ENCODE measurements at regions not wholly inside any gene's neighbourhood (a gene's known extent, or its start where the extent isn't known, plus 50 kb on each side); places are given as distances from the start of the nearest gene placed in this dataset.
A peak's percentile ranks its signal among the peaks of the same experiment; 100 is the strongest.

GRCh38 chr3:161913786-161914389 is 417.3 kb downstream of the OTOL1 start (continued):
- TF ChIP-seq ATF3 (CRISPR knock-in tag; IDR thresholded peaks at IDR 0.05) (peak; percentile 54; the same call in 1 of the 2 replicates), ETV5 (CRISPR knock-in tag; IDR thresholded peaks at IDR 0.05; ENCODE audit: borderline replicate concordance) (peak; percentile 84; the same call in 1 of the 2 replicates), PAXIP1 (CRISPR knock-in tag; conservative IDR thresholded peaks at IDR 0.05) (peak; percentile 59), CREB1 (IDR thresholded peaks at IDR 0.05) (no peak), CREB1 (CRISPR knock-in tag; IDR thresholded peaks at IDR 0.05) (0 out of 2 replicates have a peak, but pooled peaks have one; percentile 39), RAD51 (IDR thresholded peaks at IDR 0.05; ENCODE audit: borderline replicate concordance) (no peak), NCOA5 (CRISPR knock-in tag; IDR thresholded peaks at IDR 0.05) (no peak), MIXL1 (CRISPR knock-in tag; IDR thresholded peaks at IDR 0.05) (peak; percentile 73), ZNF629 (CRISPR knock-in tag; conservative IDR thresholded peaks at IDR 0.05) (peak; percentile 80), PATZ1 (CRISPR knock-in tag; IDR thresholded peaks at IDR 0.05) (no peak), JUN (CRISPR knock-in tag; IDR thresholded peaks at IDR 0.05) (peak; percentile 65; the same call in 1 of the 2 replicates), ELF3 (CRISPR knock-in tag; IDR thresholded peaks at IDR 0.05) (peak; percentile 67), ETV6 (CRISPR knock-in tag; conservative IDR thresholded peaks at IDR 0.05) (no peak)
- TF ChIP-seq, protein P1, sequence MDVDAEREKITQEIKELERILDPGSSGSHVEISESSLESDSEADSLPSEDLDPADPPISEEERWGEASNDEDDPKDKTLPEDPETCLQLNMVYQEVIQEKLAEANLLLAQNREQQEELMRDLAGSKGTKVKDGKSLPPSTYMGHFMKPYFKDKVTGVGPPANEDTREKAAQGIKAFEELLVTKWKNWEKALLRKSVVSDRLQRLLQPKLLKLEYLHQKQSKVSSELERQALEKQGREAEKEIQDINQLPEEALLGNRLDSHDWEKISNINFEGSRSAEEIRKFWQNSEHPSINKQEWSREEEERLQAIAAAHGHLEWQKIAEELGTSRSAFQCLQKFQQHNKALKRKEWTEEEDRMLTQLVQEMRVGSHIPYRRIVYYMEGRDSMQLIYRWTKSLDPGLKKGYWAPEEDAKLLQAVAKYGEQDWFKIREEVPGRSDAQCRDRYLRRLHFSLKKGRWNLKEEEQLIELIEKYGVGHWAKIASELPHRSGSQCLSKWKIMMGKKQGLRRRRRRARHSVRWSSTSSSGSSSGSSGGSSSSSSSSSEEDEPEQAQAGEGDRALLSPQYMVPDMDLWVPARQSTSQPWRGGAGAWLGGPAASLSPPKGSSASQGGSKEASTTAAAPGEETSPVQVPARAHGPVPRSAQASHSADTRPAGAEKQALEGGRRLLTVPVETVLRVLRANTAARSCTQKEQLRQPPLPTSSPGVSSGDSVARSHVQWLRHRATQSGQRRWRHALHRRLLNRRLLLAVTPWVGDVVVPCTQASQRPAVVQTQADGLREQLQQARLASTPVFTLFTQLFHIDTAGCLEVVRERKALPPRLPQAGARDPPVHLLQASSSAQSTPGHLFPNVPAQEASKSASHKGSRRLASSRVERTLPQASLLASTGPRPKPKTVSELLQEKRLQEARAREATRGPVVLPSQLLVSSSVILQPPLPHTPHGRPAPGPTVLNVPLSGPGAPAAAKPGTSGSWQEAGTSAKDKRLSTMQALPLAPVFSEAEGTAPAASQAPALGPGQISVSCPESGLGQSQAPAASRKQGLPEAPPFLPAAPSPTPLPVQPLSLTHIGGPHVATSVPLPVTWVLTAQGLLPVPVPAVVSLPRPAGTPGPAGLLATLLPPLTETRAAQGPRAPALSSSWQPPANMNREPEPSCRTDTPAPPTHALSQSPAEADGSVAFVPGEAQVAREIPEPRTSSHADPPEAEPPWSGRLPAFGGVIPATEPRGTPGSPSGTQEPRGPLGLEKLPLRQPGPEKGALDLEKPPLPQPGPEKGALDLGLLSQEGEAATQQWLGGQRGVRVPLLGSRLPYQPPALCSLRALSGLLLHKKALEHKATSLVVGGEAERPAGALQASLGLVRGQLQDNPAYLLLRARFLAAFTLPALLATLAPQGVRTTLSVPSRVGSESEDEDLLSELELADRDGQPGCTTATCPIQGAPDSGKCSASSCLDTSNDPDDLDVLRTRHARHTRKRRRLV (CRISPR knock-in tag; IDR thresholded peaks at IDR 0.05), result no peak
- TF ChIP-seq, protein P2, sequence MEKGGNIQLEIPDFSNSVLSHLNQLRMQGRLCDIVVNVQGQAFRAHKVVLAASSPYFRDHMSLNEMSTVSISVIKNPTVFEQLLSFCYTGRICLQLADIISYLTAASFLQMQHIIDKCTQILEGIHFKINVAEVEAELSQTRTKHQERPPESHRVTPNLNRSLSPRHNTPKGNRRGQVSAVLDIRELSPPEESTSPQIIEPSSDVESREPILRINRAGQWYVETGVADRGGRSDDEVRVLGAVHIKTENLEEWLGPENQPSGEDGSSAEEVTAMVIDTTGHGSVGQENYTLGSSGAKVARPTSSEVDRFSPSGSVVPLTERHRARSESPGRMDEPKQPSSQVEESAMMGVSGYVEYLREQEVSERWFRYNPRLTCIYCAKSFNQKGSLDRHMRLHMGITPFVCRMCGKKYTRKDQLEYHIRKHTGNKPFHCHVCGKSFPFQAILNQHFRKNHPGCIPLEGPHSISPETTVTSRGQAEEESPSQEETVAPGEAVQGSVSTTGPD (CRISPR knock-in tag; IDR thresholded peaks at IDR 0.05), result peak; percentile 38; the same call in 1 of the 2 replicates

All from HepG2 (cell line).